Testis (tissue), 2 donors: ENCODE measurements at regions not wholly inside any gene's neighbourhood (a gene's known extent, or its start where the extent isn't known, plus 50 kb on each side); places are given as distances from the start of the nearest gene placed in this dataset.

ENCODE experiments used
- POLR2A ChIP-seq: fragments of 450-650 bp; IDR thresholded peaks from one replicate; pipeline ENCODE4 v1.6.1; 2017; ENCODE audit warnings: antibody characterized with exemption, mild to moderate bottlenecking, moderate library complexity
- TF ChIP-seq, protein P1 (sequence below), 3 experiments: fragments of 450-650 bp in 2 of 3; fragments of 200-600 bp in 1 of 3; sonication (generic) in 1 of 3; IDR thresholded peaks; one replicate each; pipeline ENCODE4 v1.5.1; 2016 to 2019; ENCODE audit warnings: antibody characterized with exemption in 3 of 3, mild to moderate bottlenecking in 2 of 3, moderate library complexity in 1 of 3

DNA sequence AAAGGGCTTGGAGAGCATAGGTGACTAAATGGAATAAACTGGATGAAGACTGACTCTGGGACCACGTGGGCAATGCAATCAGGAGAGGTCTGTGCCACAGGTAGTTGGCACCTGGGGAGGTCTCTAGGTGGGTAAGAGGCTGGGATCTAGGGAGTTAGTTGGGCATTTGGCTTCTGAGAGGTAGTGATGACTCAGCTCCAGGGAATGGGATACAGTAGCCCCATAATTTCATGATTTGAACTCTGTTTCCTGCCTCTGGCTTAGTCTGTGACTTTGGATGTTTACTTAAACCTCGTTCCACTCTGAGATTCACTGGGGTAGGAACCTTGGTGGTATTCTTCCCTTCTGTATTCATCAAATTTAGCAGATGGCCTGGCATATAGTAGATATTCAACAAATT, 240.8 kb downstream of the KIF4B start:
- TF ChIP-seq, protein P1, sequence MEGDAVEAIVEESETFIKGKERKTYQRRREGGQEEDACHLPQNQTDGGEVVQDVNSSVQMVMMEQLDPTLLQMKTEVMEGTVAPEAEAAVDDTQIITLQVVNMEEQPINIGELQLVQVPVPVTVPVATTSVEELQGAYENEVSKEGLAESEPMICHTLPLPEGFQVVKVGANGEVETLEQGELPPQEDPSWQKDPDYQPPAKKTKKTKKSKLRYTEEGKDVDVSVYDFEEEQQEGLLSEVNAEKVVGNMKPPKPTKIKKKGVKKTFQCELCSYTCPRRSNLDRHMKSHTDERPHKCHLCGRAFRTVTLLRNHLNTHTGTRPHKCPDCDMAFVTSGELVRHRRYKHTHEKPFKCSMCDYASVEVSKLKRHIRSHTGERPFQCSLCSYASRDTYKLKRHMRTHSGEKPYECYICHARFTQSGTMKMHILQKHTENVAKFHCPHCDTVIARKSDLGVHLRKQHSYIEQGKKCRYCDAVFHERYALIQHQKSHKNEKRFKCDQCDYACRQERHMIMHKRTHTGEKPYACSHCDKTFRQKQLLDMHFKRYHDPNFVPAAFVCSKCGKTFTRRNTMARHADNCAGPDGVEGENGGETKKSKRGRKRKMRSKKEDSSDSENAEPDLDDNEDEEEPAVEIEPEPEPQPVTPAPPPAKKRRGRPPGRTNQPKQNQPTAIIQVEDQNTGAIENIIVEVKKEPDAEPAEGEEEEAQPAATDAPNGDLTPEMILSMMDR (IDR thresholded peaks at IDR 0.05): no peak
- no peak for TF ChIP-seq POLR2A
